Suprapubic skin (tissue), 4 donors: ENCODE measurements at regions not wholly inside any gene's neighbourhood (a gene's known extent, or its start where the extent isn't known, plus 50 kb on each side); places are given as distances from the start of the nearest gene placed in this dataset.

Experiments used
- DNase-seq, 2 donors: peaks; one replicate each; pipeline ENCODE4 v3.0.0-alpha.2; 2019; ENCODE audit warnings: low spot score in 2 of 2
- H3K27ac ChIP-seq: fragments of 200-600 bp; sonication (generic); one replicate; pipeline ENCODE4 v1.5.1; 2019
- H3K27me3 ChIP-seq: fragments of 200-600 bp; sonication (generic); one replicate; pipeline ENCODE4 v1.5.1; 2019
- H3K36me3 ChIP-seq: fragments of 200-600 bp; sonication (generic); one replicate; pipeline ENCODE4 v1.5.1; 2019
- H3K4me1 ChIP-seq: fragments of 200-600 bp; sonication (generic); one replicate; pipeline ENCODE4 v1.5.1; 2019
- H3K4me3 ChIP-seq: fragments of 200-600 bp; sonication (generic); one replicate; pipeline ENCODE4 v1.5.1; 2019; ENCODE audit warnings: mild to moderate bottlenecking
- H3K9me3 ChIP-seq: fragments of 200-600 bp; sonication (generic); one replicate; pipeline ENCODE4 v1.5.1; 2019
- EP300 ChIP-seq: sonication (generic); formaldehyde crosslinking; IDR thresholded peaks from one replicate; pipeline ENCODE4 v1.6.1; 2017; ENCODE audit warnings: antibody characterized with exemption
- POLR2A ChIP-seq, 2 donors: fragments of 450-650 bp; IDR thresholded peaks; one replicate each; pipeline ENCODE4 v1.6.1; 2017; ENCODE audit warnings: antibody characterized with exemption in 2 of 2, mild to moderate bottlenecking in 2 of 2, moderate library complexity in 2 of 2
- POLR2AphosphoS5 ChIP-seq, 3 donors: sonication (generic); formaldehyde crosslinking; IDR thresholded peaks; one replicate each; pipeline ENCODE4 v1.6.1; 2017; ENCODE audit warnings: antibody characterized with exemption in 3 of 3
- WGBS: methylation state at CpG from one replicate; pipeline ENCODE4 v1.1.5; 2018; 5-methylcytosine and 5-hydroxymethylcytosine counted together
- TF ChIP-seq, protein P1 (sequence below), 2 donors: fragments of 200-600 bp in 1 of 2; fragments of 450-650 bp in 1 of 2; sonication (generic) in 1 of 2; IDR thresholded peaks; one replicate each; pipeline ENCODE4 v1.5.1; 2016 to 2019; ENCODE audit warnings: antibody characterized with exemption in 2 of 2, mild to moderate bottlenecking in 1 of 2, moderate library complexity in 1 of 2

DNA sequence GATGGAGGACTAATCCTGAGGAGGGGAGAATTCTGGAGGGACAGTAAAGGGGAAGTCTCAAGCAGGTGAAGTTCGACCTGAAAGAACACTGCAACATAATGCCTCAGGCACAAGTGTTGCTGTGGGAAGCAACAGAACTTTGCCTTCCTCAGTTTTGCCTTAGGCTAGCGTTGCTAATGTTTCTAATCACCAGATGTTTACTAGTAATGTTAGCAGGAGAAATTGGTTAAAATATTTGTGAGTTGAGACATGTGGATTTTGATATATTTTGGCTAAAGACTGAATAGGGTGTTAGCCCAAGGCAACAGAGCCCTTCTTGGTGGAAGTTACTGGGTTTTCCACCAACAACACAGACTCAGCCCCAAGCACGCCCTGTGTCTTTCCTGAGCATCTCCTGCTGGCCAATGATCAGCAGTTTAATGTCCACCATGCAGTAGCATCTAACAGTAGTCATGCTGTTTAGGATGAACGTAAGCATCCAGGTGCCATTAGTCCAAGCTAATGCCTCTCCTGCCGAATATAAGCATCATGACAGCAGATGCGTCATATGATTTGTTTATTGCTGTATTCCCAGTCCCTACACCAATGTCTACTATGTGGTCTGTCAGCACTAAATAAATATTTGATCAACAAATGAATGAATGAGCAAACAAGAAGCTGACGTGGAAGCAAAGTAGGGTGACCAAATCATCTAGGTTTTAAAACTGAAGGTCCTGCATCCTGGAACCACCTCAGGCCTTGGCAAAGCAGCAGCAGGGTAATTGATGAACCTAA lies 511.9 kb upstream of the HTR2A start:
- H3K4me3 ChIP-seq = no peak overlapping the region
- no peaks in the 10 kb centered on the region for H3K36me3 ChIP-seq
- no peaks in the 10 kb centered on the region for H3K27me3 ChIP-seq
- TF ChIP-seq POLR2A (IDR thresholded peaks at IDR 0.05) = no peak
- no peaks in the 10 kb centered on the region for H3K4me1 ChIP-seq
- no peak for DNase-seq
- H3K9me3 ChIP-seq = no peaks in the 10 kb centered on the region
- no peak overlapping the region for H3K27ac ChIP-seq
- 77% methylated on average over 7 of the region's 7 CpGs for WGBS

DNA sequence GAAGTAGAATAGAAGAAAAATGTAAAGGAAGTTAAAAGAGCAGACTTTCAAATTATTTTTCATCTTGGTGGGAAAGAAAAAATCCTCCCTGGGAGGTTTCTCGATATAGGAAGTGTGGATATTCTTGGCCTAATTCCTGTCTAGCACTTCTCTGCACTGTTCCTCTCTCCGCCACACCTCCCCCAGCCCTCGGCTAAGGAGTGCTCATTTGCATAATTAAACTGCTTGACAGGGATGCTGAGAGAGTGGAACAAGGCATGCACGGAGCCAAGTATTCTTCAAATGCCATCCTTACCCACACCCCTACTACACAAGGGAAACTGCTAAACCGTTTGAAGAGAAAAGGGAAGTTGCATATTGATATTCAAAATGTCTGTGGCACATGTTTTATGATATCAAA lies 511.0 kb upstream of the HTR2A start:
- no peak overlapping the region for H3K4me3 ChIP-seq
- no peak for DNase-seq
- no peaks in the 10 kb centered on the region for H3K36me3 ChIP-seq
- no peaks in the 10 kb centered on the region for H3K9me3 ChIP-seq
- no peaks in the 10 kb centered on the region for H3K27me3 ChIP-seq
- TF ChIP-seq EP300 (no peak), POLR2A (IDR thresholded peaks at IDR 0.05) (no peak), POLR2AphosphoS5 (IDR thresholded peaks at IDR 0.05) (no peak)
- TF ChIP-seq, protein P1, sequence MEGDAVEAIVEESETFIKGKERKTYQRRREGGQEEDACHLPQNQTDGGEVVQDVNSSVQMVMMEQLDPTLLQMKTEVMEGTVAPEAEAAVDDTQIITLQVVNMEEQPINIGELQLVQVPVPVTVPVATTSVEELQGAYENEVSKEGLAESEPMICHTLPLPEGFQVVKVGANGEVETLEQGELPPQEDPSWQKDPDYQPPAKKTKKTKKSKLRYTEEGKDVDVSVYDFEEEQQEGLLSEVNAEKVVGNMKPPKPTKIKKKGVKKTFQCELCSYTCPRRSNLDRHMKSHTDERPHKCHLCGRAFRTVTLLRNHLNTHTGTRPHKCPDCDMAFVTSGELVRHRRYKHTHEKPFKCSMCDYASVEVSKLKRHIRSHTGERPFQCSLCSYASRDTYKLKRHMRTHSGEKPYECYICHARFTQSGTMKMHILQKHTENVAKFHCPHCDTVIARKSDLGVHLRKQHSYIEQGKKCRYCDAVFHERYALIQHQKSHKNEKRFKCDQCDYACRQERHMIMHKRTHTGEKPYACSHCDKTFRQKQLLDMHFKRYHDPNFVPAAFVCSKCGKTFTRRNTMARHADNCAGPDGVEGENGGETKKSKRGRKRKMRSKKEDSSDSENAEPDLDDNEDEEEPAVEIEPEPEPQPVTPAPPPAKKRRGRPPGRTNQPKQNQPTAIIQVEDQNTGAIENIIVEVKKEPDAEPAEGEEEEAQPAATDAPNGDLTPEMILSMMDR (IDR thresholded peaks at IDR 0.05) = no peak
- 42% methylated on average over 5 of the region's 5 CpGs for WGBS
- H3K4me1 ChIP-seq = no peaks in the 10 kb centered on the region
- no peak overlapping the region for H3K27ac ChIP-seq

DNA sequence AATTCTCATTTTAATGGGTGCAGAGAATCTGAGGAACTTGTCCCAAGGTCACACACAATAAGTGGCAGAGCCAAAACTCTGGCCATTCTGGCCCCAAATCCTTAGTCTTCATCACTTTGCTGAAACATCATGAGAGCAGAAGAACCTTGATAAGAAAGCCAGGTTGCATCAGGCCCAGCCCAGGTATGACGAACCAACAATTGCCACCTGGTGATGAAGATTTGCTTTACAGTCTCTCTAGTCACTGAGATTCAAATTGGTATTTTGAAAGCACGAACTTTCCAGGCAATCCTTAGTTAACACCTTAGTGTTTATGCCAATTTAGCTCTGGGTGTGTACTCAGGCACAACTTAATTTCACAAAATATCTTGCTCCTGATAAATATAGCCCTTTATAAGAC lies 502.7 kb upstream of the HTR2A start:
- H3K36me3 ChIP-seq = no peaks in the 10 kb centered on the region
- H3K4me1 ChIP-seq = no peaks in the 10 kb centered on the region
- DNase-seq = no peak
- no peak overlapping the region for H3K4me3 ChIP-seq
- no peaks in the 10 kb centered on the region for H3K9me3 ChIP-seq
- H3K27ac ChIP-seq = no peak overlapping the region
- WGBS = 52% methylated on average over 2 of the region's 2 CpGs
- no peak for TF ChIP-seq POLR2A (IDR thresholded peaks at IDR 0.05)
- TF ChIP-seq EP300 = no peak
- TF ChIP-seq, protein P1 (IDR thresholded peaks at IDR 0.05) = no peak
- H3K27me3 ChIP-seq = no peaks in the 10 kb centered on the region

DNA sequence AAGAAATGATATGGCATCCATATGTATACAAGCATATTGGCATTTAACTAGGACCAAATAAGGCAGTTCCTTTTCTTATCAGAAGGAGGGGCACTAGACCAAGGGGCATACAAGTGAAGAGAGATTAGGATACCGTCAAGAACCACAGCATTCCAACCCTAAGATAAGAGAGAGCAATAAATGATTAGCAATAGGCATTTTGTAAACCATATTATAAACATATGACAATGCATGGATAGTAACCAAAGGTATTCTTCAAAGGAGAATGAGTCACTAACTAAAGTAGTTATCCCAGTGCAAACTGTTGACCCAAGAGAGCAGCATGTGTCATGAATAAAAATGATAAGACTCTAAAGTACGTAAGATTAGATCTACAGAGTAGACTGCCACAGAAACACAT lies 500.9 kb upstream of the HTR2A start:
- no peak for TF ChIP-seq POLR2A (IDR thresholded peaks at IDR 0.05)
- Histone ChIP-seq H3K9me3 (no peaks in the 10 kb centered on the region), H3K4me3 (no peak overlapping the region), H3K36me3 (no peaks in the 10 kb centered on the region), H3K27ac (no peak overlapping the region), H3K27me3 (no peaks in the 10 kb centered on the region), H3K4me1 (no peaks in the 10 kb centered on the region)
- DNase-seq = no peak
- WGBS = 39% methylated on average over 2 of the region's 2 CpGs

DNA sequence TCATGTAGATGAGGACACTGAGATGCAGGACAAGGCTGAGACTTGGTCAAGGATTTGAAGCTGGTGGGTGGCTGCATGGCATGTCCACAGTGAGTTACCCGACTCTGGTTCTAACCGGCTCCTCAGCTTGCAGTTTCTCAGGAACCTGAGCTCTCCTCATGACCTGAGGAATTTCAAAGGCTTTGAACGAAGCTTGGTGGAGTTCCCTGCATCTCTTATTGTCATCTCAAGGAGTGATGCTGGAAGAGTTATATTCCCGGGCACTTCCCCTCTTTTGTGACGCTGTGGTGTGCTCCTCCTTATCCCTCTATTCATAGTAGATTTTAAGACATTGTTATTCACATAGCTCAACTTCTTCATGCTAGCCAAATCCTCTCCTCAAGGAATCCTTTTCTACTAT lies 500.1 kb upstream of the HTR2A start:
- H3K4me3 ChIP-seq = no peak overlapping the region
- H3K4me1 ChIP-seq = no peaks in the 10 kb centered on the region
- DNase-seq = no peak
- TF ChIP-seq EP300 (no peak), POLR2A (IDR thresholded peaks at IDR 0.05) (no peak), POLR2AphosphoS5 (IDR thresholded peaks at IDR 0.05) (no peak)
- TF ChIP-seq, protein P1 (IDR thresholded peaks at IDR 0.05) = no peak
- H3K9me3 ChIP-seq = no peaks in the 10 kb centered on the region
- 69% methylated on average over 5 of the region's 5 CpGs for WGBS
- H3K36me3 ChIP-seq = no peaks in the 10 kb centered on the region
- H3K27me3 ChIP-seq = no peaks in the 10 kb centered on the region
- no peak overlapping the region for H3K27ac ChIP-seq

DNA sequence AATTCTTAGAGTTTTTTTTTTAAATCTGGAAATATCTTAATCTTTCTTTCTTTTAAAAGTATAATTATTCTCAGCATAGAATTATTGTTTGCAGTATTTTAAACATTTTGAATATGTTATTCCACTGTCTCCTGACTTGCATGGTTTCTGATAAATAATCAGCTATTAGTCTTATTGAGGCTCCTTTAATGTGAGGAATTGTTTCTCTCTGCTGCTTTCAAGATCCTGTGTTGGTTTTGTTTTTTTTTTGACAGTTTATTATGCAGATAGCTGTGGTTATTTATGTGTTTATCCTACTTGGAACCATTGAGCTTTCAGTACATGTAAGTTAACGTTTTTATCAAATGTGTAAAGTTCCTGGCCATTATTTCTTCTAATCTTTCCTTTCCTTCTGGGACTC lies 477.9 kb upstream of the HTR2A start:
- TF ChIP-seq, protein P1 (IDR thresholded peaks at IDR 0.05) = no peak
- TF ChIP-seq POLR2AphosphoS5 (IDR thresholded peaks at IDR 0.05) = no peak
- TF ChIP-seq POLR2A (IDR thresholded peaks at IDR 0.05) = no peak
- Histone ChIP-seq H3K9me3 (peaks cover 6% of the 10 kb centered on the region), H3K27me3 (no peaks in the 10 kb centered on the region), H3K36me3 (no peaks in the 10 kb centered on the region), H3K4me3 (no peak overlapping the region), H3K4me1 (no peaks in the 10 kb centered on the region), H3K27ac (no peak overlapping the region)
- DNase-seq = no peak
- 78% methylated on average over 1 of the region's 1 CpG for WGBS
